ENCODE measurements at regions not wholly inside any gene's neighbourhood (a gene's known extent, or its start where the extent isn't known, plus 50 kb on each side); places are given as distances from the start of the nearest gene placed in this dataset.
A peak's percentile ranks its signal among the peaks of the same experiment; 100 is the strongest.

- Histone ChIP-seq H3K9me3 (no peaks in the 10 kb centered on the region), H3K4me1 (peaks cover 5 to 13% of the 10 kb centered on the region in 2 donors), H3K36me3 (no peaks in the 10 kb centered on the region), H3K4me3 (no peak overlapping the region), H3K27ac (no peak overlapping the region), H3K27me3 (no peaks in the 10 kb centered on the region)
- in situ Hi-C loops (cut with MboI; ENCODE audit: low sequenced_read_pairs in 4 of 4) (no loop called here), intact Hi-C loops (cut with DNase I; ENCODE audit: low total_unique reads) (no loop called here)
- TF ChIP-seq POLR2A (IDR thresholded peaks at IDR 0.05) = no peak
- no peak for TF ChIP-seq CTCF (IDR thresholded peaks at IDR 0.05 in 4 of 5, conservative IDR thresholded peaks at IDR 0.05 in 1 of 5)
- DNase-seq (no peak), ATAC-seq (no peak)
These were observed 349.1 kb downstream of the ZNF608 start for GRCh38 chr5:124397317-124397716.

GRCh38 chr5:124395926-124396325 lies 350.5 kb downstream of the ZNF608 start:
- TF ChIP-seq POLR2A (IDR thresholded peaks at IDR 0.05) = no peak
- no peak for TF ChIP-seq CTCF (IDR thresholded peaks at IDR 0.05 in 4 of 5, conservative IDR thresholded peaks at IDR 0.05 in 1 of 5)
- no peak for ATAC-seq
- Histone ChIP-seq H3K9me3 (no peaks in the 10 kb centered on the region), H3K27ac (no peak overlapping the region), H3K27me3 (no peaks in the 10 kb centered on the region), H3K4me3 (no peak overlapping the region), H3K4me1 (peaks cover 5 to 13% of the 10 kb centered on the region in 2 donors), H3K36me3 (no peaks in the 10 kb centered on the region)
- intact Hi-C loops (cut with DNase I; ENCODE audit: low total_unique reads) = no loop called here
- no peak for DNase-seq
- in situ Hi-C loops (cut with MboI; ENCODE audit: low sequenced_read_pairs in 4 of 4) = no loop called here

- TF ChIP-seq CTCF (IDR thresholded peaks at IDR 0.05 in 4 of 5, conservative IDR thresholded peaks at IDR 0.05 in 1 of 5) = peak in 1 of 5 experiments; percentile 7
- TF ChIP-seq POLR2A (IDR thresholded peaks at IDR 0.05) = no peak
- intact Hi-C loops (cut with DNase I; ENCODE audit: low total_unique reads) = no loop called here
- Histone ChIP-seq H3K4me1 (peaks cover 5 to 13% of the 10 kb centered on the region in 2 donors), H3K9me3 (no peaks in the 10 kb centered on the region), H3K27me3 (no peaks in the 10 kb centered on the region), H3K27ac (no peak overlapping the region), H3K36me3 (no peaks in the 10 kb centered on the region), H3K4me3 (no peak overlapping the region)
- peak; percentile 8 to 14 for DNase-seq
- in situ Hi-C loops (cut with MboI; ENCODE audit: low sequenced_read_pairs in 4 of 4) = no loop called here
- ATAC-seq = peak; percentile 78 to 82
These were observed 351.2 kb downstream of the ZNF608 start for GRCh38 chr5:124395287-124395686.

DNA sequence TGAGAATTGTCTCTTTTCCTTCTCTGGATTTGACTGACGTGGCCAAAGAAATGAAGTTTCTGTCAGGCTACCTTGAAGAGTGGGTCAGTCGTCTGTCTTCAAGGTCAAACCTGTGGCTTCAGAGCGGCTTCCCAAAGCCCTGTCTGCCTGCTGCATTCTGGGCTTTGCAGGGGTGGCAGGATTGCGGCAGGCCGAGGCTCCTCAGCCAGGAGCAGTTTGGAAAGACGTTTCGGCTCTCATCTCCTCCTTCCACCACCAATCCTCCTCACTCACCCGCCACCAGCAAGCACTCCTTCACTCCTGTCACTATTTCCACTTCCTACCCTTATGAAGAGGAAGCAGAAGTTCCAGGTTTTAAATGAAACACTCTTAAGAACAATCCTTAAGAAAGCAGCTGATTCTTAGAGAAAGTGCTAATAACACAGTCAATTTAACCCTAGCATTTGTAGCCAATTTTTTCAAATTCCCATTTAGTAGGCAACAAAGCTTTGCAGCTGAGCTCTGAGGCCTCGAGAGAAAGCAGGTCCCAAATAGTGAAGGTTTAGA lies 351.7 kb downstream of the ZNF608 start:
- intact Hi-C loops (cut with DNase I; ENCODE audit: low total_unique reads) (no loop called here), in situ Hi-C loops (cut with MboI; ENCODE audit: low sequenced_read_pairs in 4 of 4) (no loop called here)
- Histone ChIP-seq H3K36me3 (no peaks in the 10 kb centered on the region), H3K4me3 (no peak overlapping the region), H3K9me3 (no peaks in the 10 kb centered on the region), H3K27me3 (no peaks in the 10 kb centered on the region), H3K4me1 (peaks cover 5 to 13% of the 10 kb centered on the region in 2 donors), H3K27ac (no peak overlapping the region)
- TF ChIP-seq POLR2A (IDR thresholded peaks at IDR 0.05) (no peak), CTCF (IDR thresholded peaks at IDR 0.05 in 4 of 5, conservative IDR thresholded peaks at IDR 0.05 in 1 of 5) (no peak)
- ATAC-seq = no peak
- no peak for DNase-seq

Data from gastrocnemius medialis (tissue), 4 donors.